K562 (cell line): ENCODE measurements at regions not wholly inside any gene's neighbourhood (a gene's known extent, or its start where the extent isn't known, plus 50 kb on each side); places are given as distances from the start of the nearest gene placed in this dataset.

ENCODE experiments used
- ATAC-seq: fragments of 200-7000 bp; cut with Tn5 transposase; 3 replicates; pipeline ENCODE4 v1.9.1; 2020; ENCODE audit warnings: moderate library complexity
- BruUV-seq: library from RNA; stranded (reverse); fragments of 400-500 nt; replicated peaks from 2 replicates; lab custom pipeline; 2021; lab: Mats Ljungman, UMichigan
- CTCF ChIA-PET: fragments of 300-600 bp; formaldehyde crosslinking; extraction: SDS; loops from one replicate; lab custom pipeline; 2021; ENCODE audit warnings: low intra/inter-chr PET ratio; lab: Yijun Ruan, JAX
- POLR2A ChIA-PET: fragments of 300-600, 350-650 bp; sonication (Branson Sonifier 250); formaldehyde crosslinking; extraction: SDS; loops from one replicate; lab custom pipeline; 2021; ENCODE audit warnings: antibody characterized with exemption, inconsistent platforms; lab: Yijun Ruan, JAX
- DNase-seq, 4 experiments: peaks; one replicate each; pipeline versions ENCODE4 v3.0.0 to v3.0.0-alpha.2; 2011 to 2018; ENCODE audit warnings: low spot score in 3 of 4, mixed read lengths in 3 of 4; ENCODE audit errors: extremely low read depth in 1 of 4
- FAIRE-seq: peaks from 2 replicates; lab custom pipeline; 2011; peaks lifted over from hg19 to GRCh38; lab: Jason Lieb, UNC
- H2AFZ ChIP-seq: 2 replicates; pipeline ENCODE4 v1.6.0; 2011; ENCODE audit warnings: low read depth, low read length, control low read depth, inconsistent platforms
- H3K27ac ChIP-seq: fragments of 200-600 bp; 3 replicates; pipeline ENCODE4 v1.8.0; 2011; ENCODE audit warnings: low read depth, mild to moderate bottlenecking, control low read depth, inconsistent platforms, low read length, moderate library complexity, mixed read lengths; ENCODE audit errors: extremely low read depth
- H3K27me3 ChIP-seq, 2 experiments: fragments of 300-600 bp in 1 of 2; 2 replicates in 1 of 2; 3 replicates in 1 of 2; pipeline versions ENCODE4 v1.6.0 to v1.8.0; 2011; ENCODE audit warnings: inconsistent platforms in 2 of 2, low read length in 2 of 2, mild to moderate bottlenecking in 1 of 2, mixed read lengths in 1 of 2, moderate library complexity in 1 of 2; ENCODE audit not compliant: control insufficient read depth in 2 of 2, insufficient read depth in 2 of 2
- H3K36me3 ChIP-seq: fragments of 300-600 bp; 3 replicates; pipeline ENCODE4 v1.8.0; 2011; ENCODE audit warnings: mild to moderate bottlenecking, low read length, inconsistent platforms; ENCODE audit not compliant: control insufficient read depth, insufficient read depth
- H3K4me1 ChIP-seq, 2 experiments: fragments of 200-600 bp in 1 of 2; replicated peaks in 1 of 2; 2 replicates in 1 of 2; 3 replicates in 1 of 2; pipeline versions ENCODE4 v1.5.1 to v1.8.0; 2011; ENCODE audit warnings: inconsistent platforms in 2 of 2, low read length in 2 of 2, mild to moderate bottlenecking in 1 of 2, mixed read lengths in 1 of 2, moderate library complexity in 1 of 2; ENCODE audit not compliant: control insufficient read depth in 2 of 2, insufficient read depth in 2 of 2
- H3K4me2 ChIP-seq: 2 replicates; pipeline ENCODE4 v1.6.1; 2011; ENCODE audit warnings: low read length, control low read depth, inconsistent platforms, mixed read lengths; ENCODE audit not compliant: insufficient read depth
- H3K4me3 ChIP-seq: fragments of 200-600 bp; sonication (generic), shearing (Covaris generic); 2 replicates; pipeline ENCODE4 v1.5.1; 2016; ENCODE audit warnings: control low read depth, inconsistent platforms
- H3K79me2 ChIP-seq: fragments of 200-600 bp; 3 replicates; pipeline ENCODE4 v1.8.0; 2011; ENCODE audit warnings: low read length, inconsistent platforms; ENCODE audit not compliant: control insufficient read depth, insufficient read depth
- H3K9ac ChIP-seq, 2 experiments: 2 replicates each; pipeline versions ENCODE4 v1.6.0 to v1.6.1; 2011; ENCODE audit warnings: low read depth in 2 of 2, low read length in 2 of 2, control low read depth in 1 of 2, inconsistent platforms in 1 of 2, mild to moderate bottlenecking in 1 of 2, mixed read lengths in 1 of 2; ENCODE audit not compliant: insufficient read depth in 1 of 2
- H3K9me1 ChIP-seq: one replicate; pipeline ENCODE4 v1.6.0; 2011; ENCODE audit warnings: inconsistent platforms, mild to moderate bottlenecking, low read length, moderate library complexity; ENCODE audit not compliant: control insufficient read depth, insufficient read depth
- H3K9me3 ChIP-seq: replicated peaks from 2 replicates; pipeline ENCODE4 v1.5.1; 2011; ENCODE audit warnings: low read depth, low read length, inconsistent platforms; ENCODE audit not compliant: control insufficient read depth, insufficient read depth
- H4K20me1 ChIP-seq: replicated peaks from 2 replicates; pipeline ENCODE4 v1.6.1; 2011; ENCODE audit warnings: low read length, inconsistent platforms, mixed read lengths; ENCODE audit not compliant: control insufficient read depth, insufficient read depth
- CBFB ChIP-seq: sonication (generic); formaldehyde crosslinking; IDR thresholded peaks from 2 replicates; pipeline ENCODE4 v1.4.0; 2020; ENCODE audit warnings: mild to moderate bottlenecking, missing genetic modification reagents
- DDX20 ChIP-seq: fragments of 450-650 bp; IDR thresholded peaks from 2 replicates; pipeline ENCODE4 v1.6.1; 2016; ENCODE audit warnings: missing genetic modification characterization, low read depth, mild to moderate bottlenecking, missing compliant biosample characterization, moderate library complexity
- HDAC3 ChIP-seq: fragments of 450-650 bp; IDR thresholded peaks from 2 replicates; pipeline ENCODE4 v1.6.1; 2018; ENCODE audit warnings: borderline replicate concordance, mild to moderate bottlenecking, moderate library complexity; ENCODE audit not compliant: partially characterized antibody
- SREBF1 ChIP-seq: fragments of 150-350 bp; IDR thresholded peaks from 2 replicates; pipeline ENCODE4 v1.6.1; 2014; ENCODE audit warnings: antibody characterized with exemption, low read depth, low read length, borderline replicate concordance
- ZBTB1 ChIP-seq: sonication (generic); formaldehyde crosslinking; IDR thresholded peaks from 2 replicates; pipeline ENCODE4 v1.8.1; 2023; ENCODE audit warnings: missing genetic modification reagents, low read depth, mild to moderate bottlenecking, borderline replicate concordance
- ZNF12 ChIP-seq: sonication (generic); formaldehyde crosslinking; IDR thresholded peaks from 2 replicates; pipeline ENCODE4 v1.4.0; 2020; ENCODE audit warnings: mild to moderate bottlenecking, missing genetic modification reagents
- ZNF318 ChIP-seq, 2 experiments: fragments of 450-650 bp; IDR thresholded peaks; 2 replicates each; pipeline ENCODE4 v1.6.1; 2016; ENCODE audit warnings: mild to moderate bottlenecking in 2 of 2, borderline replicate concordance in 1 of 2, low read depth in 1 of 2, moderate library complexity in 1 of 2
- WGBS: fragments of 100-300 bp; shearing (Covaris generic); methylation state at CpG from one replicate; pipeline ENCODE4 v1.1.6; 2016; ENCODE audit warnings: low coverage, mixed read lengths; ENCODE audit not compliant: insufficient coverage; ENCODE audit errors: missing lambda C conversion rate; 5-methylcytosine and 5-hydroxymethylcytosine counted together
- in situ Hi-C: fragments of 300-500 bp; cut with MboI; formaldehyde crosslinking; loops from 4 replicates; pipeline ENCODE4 v1.15.0; 2018; ENCODE audit warnings: inconsistent platforms, mixed read lengths
- intact Hi-C: fragments of 100-400 bp; cut with micrococcal nuclease; formaldehyde crosslinking; loops from 2 replicates; pipeline ENCODE4 v1.14.2; 2022
- TF ChIP-seq, protein P1 (sequence below): fragments of 250-450 bp; sonication (Bioruptor Pico); IDR thresholded peaks from 2 replicates; pipeline ENCODE4 v1.8.0; 2022; ENCODE audit warnings: moderate library complexity, mild to moderate bottlenecking, inconsistent platforms

GRCh38 chr1:14520514-14521163 lies 77.8 kb upstream of the KAZN start:
- H4K20me1 ChIP-seq, result no peaks in the 10 kb centered on the region
- no peak for FAIRE-seq
- TF ChIP-seq ZNF12 (CRISPR knock-in tag), result no peak
- no peak for TF ChIP-seq SREBF1
- TF ChIP-seq HDAC3, result no peak
- TF ChIP-seq, protein P1, sequence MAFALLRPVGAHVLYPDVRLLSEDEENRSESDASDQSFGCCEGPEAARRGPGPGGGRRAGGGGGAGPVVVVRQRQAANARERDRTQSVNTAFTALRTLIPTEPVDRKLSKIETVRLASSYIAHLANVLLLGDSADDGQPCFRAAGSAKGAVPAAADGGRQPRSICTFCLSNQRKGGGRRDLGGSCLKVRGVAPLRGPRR (CRISPR knock-in tag), result no peak
- TF ChIP-seq CBFB, result no peak
- no peak for TF ChIP-seq DDX20 (tag)
- no peak for TF ChIP-seq ZNF318 (IDR thresholded peaks at IDR 0.05; ENCODE audit: borderline replicate concordance in 1 of 2, low read depth in 1 of 2)
- no peak for TF ChIP-seq ZBTB1 (CRISPR knock-in tag)
- H3K27me3 ChIP-seq, result peaks cover 0 to 19% of the 10 kb centered on the region in 2 experiments; a peak in 2 of 5 replicates
- no peaks in the 10 kb centered on the region for H3K79me2 ChIP-seq
- H3K36me3 ChIP-seq, result no peaks in the 10 kb centered on the region
- DNase-seq, result no peak
- ATAC-seq, result no peak
- H3K4me3 ChIP-seq, result no peak overlapping the region
- intact Hi-C loops, result no loop called here
- no peaks in the 10 kb centered on the region for H3K9me3 ChIP-seq
- no peaks in the 10 kb centered on the region for H3K9me1 ChIP-seq
- H3K9ac ChIP-seq, result no peak overlapping the region
- ChIA-PET POLR2A (interaction anchor here (0.5 to 1.0 kb wide), 3 partner anchors 10 to 101 kb away, joined by 3 to 5 read pairs (median 3); no protein-coding TSS in a partner anchor), CTCF (no interaction called here)
- H2AFZ ChIP-seq, result no peak overlapping the region
- no peak overlapping the region for H3K27ac ChIP-seq
- no peaks in the 10 kb centered on the region; a peak in 1 of 5 replicates for H3K4me1 ChIP-seq
- no TSS peak for BruUV-seq
- H3K4me2 ChIP-seq, result no peak overlapping the region
- in situ Hi-C loops, result no loop called here
- WGBS, result 33% methylated on average over 4 of the region's 4 CpGs
